Right lobe of liver (tissue), 4 donors: ENCODE measurements at regions not wholly inside any gene's neighbourhood (a gene's known extent, or its start where the extent isn't known, plus 50 kb on each side); places are given as distances from the start of the nearest gene placed in this dataset.

Experiments used
- CTCF ChIP-seq, 4 donors: fragments of 200-600 bp in 3 of 4; fragments of 450-650 bp in 1 of 4; IDR thresholded peaks; one replicate each; pipeline versions ENCODE4 v1.5.1 to v1.8.0; 2016 to 2022; ENCODE audit warnings: antibody characterized with exemption in 4 of 4, mild to moderate bottlenecking in 2 of 4
- POLR2A ChIP-seq: fragments of 450-650 bp; IDR thresholded peaks from one replicate; pipeline ENCODE4 v1.6.1; 2017; ENCODE audit warnings: antibody characterized with exemption, mild to moderate bottlenecking
- donor health status: DM: no; HTN: no; CAD: no.
- donor health status: DM: no; HTN: no; CAD: no.
- donor health status: DM: no; HTN: yes; CAD: no.

- TF ChIP-seq CTCF (IDR thresholded peaks at IDR 0.05) (no peak), POLR2A (no peak)
Measured at GRCh38 chr7:119350334-119350733, 922.6 kb upstream of the KCND2 start.
